ENCODE measurements at regions not wholly inside any gene's neighbourhood (a gene's known extent, or its start where the extent isn't known, plus 50 kb on each side); places are given as distances from the start of the nearest gene placed in this dataset.

GRCh38 chr5:8576178-8576577, 707.2 kb downstream of the MTRR start:
- TF ChIP-seq EZH2 (IDR thresholded peaks at IDR 0.05; ENCODE audit: low read length, missing control alignments), result no peak
- no peak for TF ChIP-seq CTCF (conservative IDR thresholded peaks at IDR 0.05 in 1 of 2, IDR thresholded peaks at IDR 0.05 in 1 of 2; ENCODE audit: low read depth in 1 of 2, low read length in 2 of 2)

DNA sequence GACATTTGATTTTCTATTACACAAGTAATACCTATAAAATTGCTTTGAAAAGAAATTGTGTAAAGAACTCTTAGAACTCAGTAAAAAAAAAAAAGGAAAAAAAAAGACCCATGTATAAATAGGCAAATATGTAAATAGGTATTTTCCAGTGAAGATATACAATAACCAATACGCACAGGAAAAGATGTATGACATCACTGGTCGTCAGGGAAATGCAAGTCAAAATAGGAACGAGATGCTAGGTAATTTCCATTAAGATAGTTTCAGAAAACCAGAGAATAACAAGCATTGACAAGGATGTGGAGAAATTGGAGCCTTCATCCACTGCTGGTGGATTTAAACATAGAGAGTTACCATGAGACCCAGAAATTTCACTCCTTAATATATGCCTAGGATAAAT, 708.8 kb downstream of the MTRR start:
- Histone ChIP-seq H3K4me1 (ENCODE audit: control insufficient read depth, extremely low read depth, insufficient read depth, low read length) (no peaks in the 10 kb centered on the region), H3K27me3 (ENCODE audit: control insufficient read depth, insufficient read depth, low read length) (no peaks in the 10 kb centered on the region), H4K20me1 (ENCODE audit: control insufficient read depth, extremely low read depth, insufficient read depth, low read length) (no peaks in the 10 kb centered on the region), H3K79me2 (ENCODE audit: control insufficient read depth, insufficient read depth, low read length) (no peaks in the 10 kb centered on the region), H3K36me3 (ENCODE audit: control insufficient read depth, insufficient read depth, low read length) (no peaks in the 10 kb centered on the region), H3K9me3 (ENCODE audit: control insufficient read depth, insufficient read depth, low read depth, low read length) (no peaks in the 10 kb centered on the region), H3K27ac (ENCODE audit: insufficient read depth, low read length) (no peak overlapping the region), H2AFZ (ENCODE audit: low read length) (no peak overlapping the region), H3K4me2 (ENCODE audit: extremely low read depth, insufficient read depth, low read length) (no peak overlapping the region), H3K4me3 (replicated peaks in 1 of 4; ENCODE audit: control extremely low read depth in 1 of 4, insufficient read depth in 1 of 4, low read depth in 3 of 4, low read length in 4 of 4) (no peak overlapping the region), H3K9ac (ENCODE audit: insufficient read depth, low read length) (no peak overlapping the region)
- DNase-seq (ENCODE audit: low read depth in 2 of 2), result peak in 1 of 2 donors; percentile 17
- TF ChIP-seq EZH2 (IDR thresholded peaks at IDR 0.05; ENCODE audit: low read length, missing control alignments) (no peak), CTCF (conservative IDR thresholded peaks at IDR 0.05 in 1 of 2, IDR thresholded peaks at IDR 0.05 in 1 of 2; ENCODE audit: low read depth in 1 of 2, low read length in 2 of 2) (no peak)

More at GRCh38 chr5:8576178-8576577, 707.2 kb downstream of the MTRR start:
- Histone ChIP-seq H3K9ac (ENCODE audit: insufficient read depth, low read length) (no peak overlapping the region), H3K4me2 (ENCODE audit: extremely low read depth, insufficient read depth, low read length) (no peak overlapping the region), H3K27me3 (ENCODE audit: control insufficient read depth, insufficient read depth, low read length) (no peaks in the 10 kb centered on the region), H3K27ac (ENCODE audit: insufficient read depth, low read length) (no peak overlapping the region), H3K79me2 (ENCODE audit: control insufficient read depth, insufficient read depth, low read length) (no peaks in the 10 kb centered on the region), H4K20me1 (ENCODE audit: control insufficient read depth, extremely low read depth, insufficient read depth, low read length) (no peaks in the 10 kb centered on the region), H3K4me1 (ENCODE audit: control insufficient read depth, extremely low read depth, insufficient read depth, low read length) (no peaks in the 10 kb centered on the region), H3K9me3 (ENCODE audit: control insufficient read depth, insufficient read depth, low read depth, low read length) (no peaks in the 10 kb centered on the region), H3K4me3 (replicated peaks in 1 of 4; ENCODE audit: control extremely low read depth in 1 of 4, insufficient read depth in 1 of 4, low read depth in 3 of 4, low read length in 4 of 4) (no peak overlapping the region), H3K36me3 (ENCODE audit: control insufficient read depth, insufficient read depth, low read length) (no peaks in the 10 kb centered on the region), H2AFZ (ENCODE audit: low read length) (no peak overlapping the region)
- no peak for DNase-seq (ENCODE audit: low read depth in 2 of 2)

DNA sequence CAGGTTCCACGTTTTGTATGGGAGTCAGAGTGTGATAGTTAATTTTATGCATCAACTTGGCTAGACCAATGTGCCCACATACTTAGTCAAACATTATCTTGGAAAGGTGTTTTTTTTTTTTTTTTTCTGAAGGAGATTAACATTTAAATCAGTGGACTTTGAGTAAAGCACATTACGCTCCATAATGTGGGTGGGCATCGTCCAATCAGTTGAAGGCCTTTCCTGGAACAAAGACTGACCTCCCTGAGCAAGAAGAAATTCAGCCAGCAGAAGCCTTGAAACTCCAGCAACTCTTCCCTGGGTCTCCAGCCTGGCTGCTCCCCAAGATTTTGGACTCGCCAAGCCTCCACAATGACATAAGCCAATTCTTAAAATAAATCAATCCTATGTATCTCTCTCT, 711.4 kb downstream of the MTRR start:
- Histone ChIP-seq H3K27ac (ENCODE audit: insufficient read depth, low read length) (no peak overlapping the region), H3K36me3 (ENCODE audit: control insufficient read depth, insufficient read depth, low read length) (no peaks in the 10 kb centered on the region)

More for the DNA sequence above, 711.4 kb downstream of the MTRR start:
- Histone ChIP-seq H3K4me3 (replicated peaks in 1 of 4; ENCODE audit: control extremely low read depth in 1 of 4, insufficient read depth in 1 of 4, low read depth in 3 of 4, low read length in 4 of 4) (no peak overlapping the region), H3K27me3 (ENCODE audit: control insufficient read depth, insufficient read depth, low read length) (no peaks in the 10 kb centered on the region), H4K20me1 (ENCODE audit: control insufficient read depth, extremely low read depth, insufficient read depth, low read length) (no peaks in the 10 kb centered on the region), H3K9ac (ENCODE audit: insufficient read depth, low read length) (no peak overlapping the region), H3K9me3 (ENCODE audit: control insufficient read depth, insufficient read depth, low read depth, low read length) (no peaks in the 10 kb centered on the region), H3K79me2 (ENCODE audit: control insufficient read depth, insufficient read depth, low read length) (no peaks in the 10 kb centered on the region), H3K4me2 (ENCODE audit: extremely low read depth, insufficient read depth, low read length) (no peak overlapping the region), H2AFZ (ENCODE audit: low read length) (no peak overlapping the region), H3K4me1 (ENCODE audit: control insufficient read depth, extremely low read depth, insufficient read depth, low read length) (no peaks in the 10 kb centered on the region)
- no peak for DNase-seq (ENCODE audit: low read depth in 2 of 2)
- TF ChIP-seq CTCF (conservative IDR thresholded peaks at IDR 0.05 in 1 of 2, IDR thresholded peaks at IDR 0.05 in 1 of 2; ENCODE audit: low read depth in 1 of 2, low read length in 2 of 2), result no peak
- TF ChIP-seq EZH2 (IDR thresholded peaks at IDR 0.05; ENCODE audit: low read length, missing control alignments), result no peak

All from fibroblast of lung (primary cell).